GM12865 (cell line): ENCODE measurements at regions not wholly inside any gene's neighbourhood (a gene's known extent, or its start where the extent isn't known, plus 50 kb on each side); places are given as distances from the start of the nearest gene placed in this dataset.
A peak's percentile ranks its signal among the peaks of the same experiment; 100 is the strongest.

ENCODE experiments used
- DNase-seq: peaks from one replicate; pipeline ENCODE4 v3.0.0; 2010; ENCODE audit warnings: low read depth
- H3K4me3 ChIP-seq: 2 replicates; pipeline ENCODE4 v1.5.1; 2011; ENCODE audit warnings: mild to moderate bottlenecking, low read depth, low read length, control low read depth
- CTCF ChIP-seq: IDR thresholded peaks from 2 replicates; pipeline ENCODE4 v1.5.1; 2011; ENCODE audit warnings: low read length, control low read depth, low read depth, inconsistent platforms; ENCODE audit not compliant: insufficient read depth; ENCODE audit errors: missing control alignments

GRCh38 chr17:52389632-52390031 lies 231.1 kb upstream of the CA10 start:
- no peak for DNase-seq
- H3K4me3 ChIP-seq = no peak overlapping the region
- no peak for TF ChIP-seq CTCF

GRCh38 chr17:52388941-52389340 lies 230.4 kb upstream of the CA10 start:
- no peak for DNase-seq
- no peak overlapping the region for H3K4me3 ChIP-seq
- TF ChIP-seq CTCF = no peak

- no peak overlapping the region for H3K4me3 ChIP-seq
- DNase-seq = no peak
- no peak for TF ChIP-seq CTCF
Observed at GRCh38 chr17:52384695-52385094, 226.2 kb upstream of the CA10 start.

GRCh38 chr17:52383493-52384100 lies 225.1 kb upstream of the CA10 start:
- TF ChIP-seq CTCF = peak; percentile 63
- H3K4me3 ChIP-seq = no peak overlapping the region
- peak; percentile 43 for DNase-seq

GRCh38 chr17:52378860-52379259 lies 220.3 kb upstream of the CA10 start:
- TF ChIP-seq CTCF = no peak
- H3K4me3 ChIP-seq = no peak overlapping the region
- no peak for DNase-seq

GRCh38 chr17:52376137-52376536 lies 217.6 kb upstream of the CA10 start:
- TF ChIP-seq CTCF = no peak
- no peak overlapping the region for H3K4me3 ChIP-seq
- DNase-seq = no peak

GRCh38 chr17:52368886-52369285 lies 210.4 kb upstream of the CA10 start:
- no peak for DNase-seq
- no peak for TF ChIP-seq CTCF
- no peak overlapping the region for H3K4me3 ChIP-seq
